SIG-M5 (cell line): ENCODE measurements at regions not wholly inside any gene's neighbourhood (a gene's known extent, or its start where the extent isn't known, plus 50 kb on each side); places are given as distances from the start of the nearest gene placed in this dataset.

Experiments used
- DNase-seq: peaks from one replicate; lab custom pipeline; 2025; lab: John Stamatoyannopoulos, UW

DNA sequence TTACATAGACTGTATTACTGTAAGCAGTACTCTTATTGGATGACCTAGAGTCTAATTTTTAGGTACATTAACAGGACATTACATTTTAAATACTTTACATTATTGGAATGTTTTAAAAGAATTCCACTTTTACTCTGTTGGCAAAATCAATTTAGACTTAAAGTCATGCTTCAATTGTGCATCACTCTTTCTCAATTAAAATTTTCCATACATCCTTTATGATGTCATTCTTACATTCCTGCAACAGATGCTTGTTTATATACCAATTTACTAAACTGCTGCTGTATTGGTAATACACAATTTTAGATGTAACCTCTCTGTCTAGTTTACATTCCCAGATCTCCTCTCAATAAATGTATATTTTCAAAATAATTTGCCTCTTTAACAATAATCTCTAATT lies 440.1 kb downstream of the ZEB2 start:
- no peak for DNase-seq

DNA sequence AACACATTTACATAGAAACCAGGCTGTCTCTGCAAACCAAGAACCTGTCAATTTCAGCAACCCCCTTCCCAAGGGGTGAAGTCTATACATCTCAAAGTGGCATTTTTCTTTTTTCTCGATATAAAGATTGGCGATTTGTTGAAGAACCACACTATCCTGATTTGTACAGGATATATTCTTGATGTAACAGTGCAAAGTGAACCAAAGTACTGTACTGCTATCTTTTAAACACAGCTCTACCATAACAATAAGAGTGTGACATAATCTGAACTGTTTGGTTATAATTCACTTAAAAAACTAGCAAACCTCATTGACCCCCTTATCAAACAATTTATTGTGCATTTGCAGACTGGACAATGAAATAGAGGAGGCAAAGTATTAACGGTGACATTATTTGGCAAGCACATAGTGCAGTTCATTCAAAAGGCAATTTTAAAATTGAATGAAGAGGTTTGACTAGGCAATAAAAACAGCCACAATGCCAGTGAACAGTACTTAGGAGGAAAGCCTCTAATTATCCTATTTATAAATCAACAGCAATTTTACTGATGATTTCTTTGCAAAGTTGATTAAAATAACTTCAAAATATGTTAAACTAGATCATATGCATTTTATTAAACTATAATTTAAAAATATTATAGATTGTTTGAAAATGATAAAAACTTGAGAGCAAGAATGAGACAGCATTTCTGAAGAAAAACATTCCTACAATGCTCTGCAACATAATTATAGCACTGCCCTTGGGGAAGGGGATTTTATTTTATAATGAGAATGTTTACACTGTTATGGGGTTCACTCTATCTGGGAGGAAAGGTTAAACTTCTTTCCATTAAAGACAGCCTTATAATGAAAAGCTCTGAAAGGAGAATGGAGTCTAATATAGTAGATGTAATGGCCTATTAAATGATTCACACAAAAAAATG lies 440.9 kb downstream of the ZEB2 start:
- DNase-seq = no peak

- DNase-seq = no peak
Measured at GRCh38 chr2:144078106-144078505, 441.8 kb downstream of the ZEB2 start.

GRCh38 chr2:144074450-144074849 lies 445.5 kb downstream of the ZEB2 start:
- DNase-seq = no peak

- DNase-seq = no peak
Measured at GRCh38 chr2:144071461-144071860, 448.5 kb downstream of the ZEB2 start.

GRCh38 chr2:144067506-144067905 lies 452.4 kb downstream of the ZEB2 start:
- no peak for DNase-seq

DNA sequence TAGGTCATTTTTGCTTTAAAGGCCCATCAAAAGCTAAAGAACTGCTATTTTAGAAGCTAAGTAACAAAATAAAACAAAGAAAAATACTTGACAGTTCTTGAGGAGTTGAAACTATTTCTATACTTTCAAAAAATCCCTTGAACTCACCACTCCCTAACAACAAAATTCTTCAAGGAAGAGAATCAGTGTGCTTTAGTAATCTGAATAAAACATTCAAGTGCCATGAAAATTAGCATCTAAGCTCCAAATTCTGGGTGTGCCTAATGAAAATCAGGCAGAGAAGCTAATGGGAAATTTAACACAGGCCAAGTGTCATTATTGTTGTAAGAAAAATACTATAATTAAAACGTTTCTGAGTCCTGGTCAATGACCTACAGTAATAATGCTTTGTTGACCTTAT lies 456.3 kb downstream of the ZEB2 start:
- DNase-seq = no peak

DNA sequence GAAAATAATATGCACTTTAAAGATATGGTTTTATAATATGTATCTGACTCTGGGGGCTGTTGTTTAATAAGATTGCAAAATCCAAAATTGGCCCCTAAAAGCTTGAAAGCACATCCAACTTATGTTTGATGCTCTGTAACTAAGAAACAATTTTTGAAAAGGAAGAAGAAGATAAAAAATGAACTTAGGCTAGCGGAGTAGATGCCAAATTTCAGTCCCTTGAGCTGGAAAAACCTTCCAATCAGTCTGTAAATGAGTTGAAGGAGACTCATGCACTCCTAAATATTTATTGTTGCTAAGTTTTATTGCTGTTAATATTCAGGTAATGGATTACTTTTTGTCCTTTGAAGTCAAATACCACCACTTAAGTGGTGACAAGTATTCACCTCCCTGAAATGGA lies 465.0 kb downstream of the ZEB2 start:
- DNase-seq = no peak

- DNase-seq = no peak
Measured at GRCh38 chr2:144052083-144052482, 467.8 kb downstream of the ZEB2 start.

GRCh38 chr2:144049137-144049536 lies 470.8 kb downstream of the ZEB2 start:
- no peak for DNase-seq

DNA sequence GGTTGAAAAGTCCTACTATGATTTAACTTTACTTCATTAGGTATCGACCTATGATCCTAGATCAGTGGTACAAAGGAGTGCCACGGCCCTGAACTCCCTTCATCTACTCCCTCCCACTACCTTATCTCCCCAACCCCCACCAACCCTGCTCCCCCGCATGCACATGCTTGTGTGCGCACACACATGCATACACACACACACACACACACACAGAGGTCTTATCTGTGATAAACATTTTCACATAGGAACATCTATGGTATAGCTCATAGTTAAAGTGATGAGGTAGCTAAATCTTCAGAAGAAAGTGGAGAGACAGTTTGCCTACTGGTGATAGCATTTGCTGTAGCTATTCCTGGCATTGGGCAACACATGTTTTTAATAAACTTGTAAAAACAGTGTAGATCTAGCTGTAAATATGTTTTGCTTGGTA lies 471.3 kb downstream of the ZEB2 start:
- no peak for DNase-seq

DNA sequence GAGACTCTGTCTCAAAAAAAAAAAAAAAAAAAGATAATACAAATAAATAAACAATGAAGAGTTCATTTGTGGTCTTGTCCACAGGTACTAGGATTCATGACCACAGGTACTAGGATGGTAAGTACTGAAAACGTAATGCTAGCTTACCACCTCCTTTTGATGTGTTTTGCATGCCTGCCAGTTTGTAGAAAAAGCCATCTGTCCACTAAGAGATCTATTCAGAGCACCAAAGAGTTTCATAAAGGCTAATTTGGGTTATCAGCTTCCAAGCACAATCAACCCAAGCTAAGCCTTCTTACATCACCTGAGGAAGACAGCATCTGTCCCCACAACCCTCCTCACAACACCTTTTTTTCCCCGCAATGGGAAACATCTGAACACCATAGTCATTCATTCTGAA lies 477.2 kb downstream of the ZEB2 start:
- DNase-seq = no peak

DNA sequence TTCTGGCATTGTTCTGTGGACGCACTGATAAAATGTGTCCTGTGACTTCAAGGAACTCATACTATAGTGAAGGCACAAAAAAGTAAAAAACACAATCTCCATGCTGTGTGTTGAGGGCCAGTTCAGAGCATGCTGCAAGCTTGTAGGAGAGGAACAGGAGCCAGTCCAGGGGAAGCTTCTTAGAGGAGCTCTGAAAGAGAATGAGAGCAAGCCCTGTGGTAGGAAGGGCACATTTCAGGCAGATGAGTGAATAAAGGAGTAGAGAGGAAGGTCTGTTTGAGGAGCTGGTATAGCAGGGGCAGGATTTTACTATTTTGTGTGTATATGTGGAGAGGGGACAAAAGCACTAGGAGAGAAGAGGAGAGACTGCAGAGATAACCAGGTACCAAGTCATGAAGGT lies 478.3 kb downstream of the ZEB2 start:
- no peak for DNase-seq

GRCh38 chr2:144040834-144041233 lies 479.1 kb downstream of the ZEB2 start:
- DNase-seq = no peak

- DNase-seq = no peak
Measured at GRCh38 chr2:144032566-144032965, 487.4 kb downstream of the ZEB2 start.

DNA sequence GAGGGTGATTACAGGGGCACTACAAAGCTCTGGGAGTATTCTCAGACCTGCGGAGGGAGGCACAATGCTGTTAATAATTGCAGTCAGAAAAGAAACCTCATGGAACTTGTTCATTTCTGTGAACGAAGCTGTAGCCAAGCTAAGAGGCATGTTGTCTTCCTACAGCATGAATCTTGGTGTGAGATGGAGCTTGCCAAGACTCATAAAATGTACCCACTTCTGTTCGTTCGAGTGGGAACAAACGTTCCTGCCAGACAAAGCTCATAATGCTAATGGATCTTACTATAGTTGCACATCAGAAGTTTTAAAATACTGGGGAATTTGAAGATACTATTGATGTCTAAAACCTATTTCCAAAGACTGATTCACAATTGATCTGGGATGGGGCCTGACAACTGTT lies 489.1 kb downstream of the ZEB2 start:
- DNase-seq = no peak

GRCh38 chr2:144027593-144027992 lies 492.3 kb downstream of the ZEB2 start:
- no peak for DNase-seq

GRCh38 chr2:144026753-144027152 lies 493.2 kb downstream of the ZEB2 start:
- DNase-seq = no peak

DNA sequence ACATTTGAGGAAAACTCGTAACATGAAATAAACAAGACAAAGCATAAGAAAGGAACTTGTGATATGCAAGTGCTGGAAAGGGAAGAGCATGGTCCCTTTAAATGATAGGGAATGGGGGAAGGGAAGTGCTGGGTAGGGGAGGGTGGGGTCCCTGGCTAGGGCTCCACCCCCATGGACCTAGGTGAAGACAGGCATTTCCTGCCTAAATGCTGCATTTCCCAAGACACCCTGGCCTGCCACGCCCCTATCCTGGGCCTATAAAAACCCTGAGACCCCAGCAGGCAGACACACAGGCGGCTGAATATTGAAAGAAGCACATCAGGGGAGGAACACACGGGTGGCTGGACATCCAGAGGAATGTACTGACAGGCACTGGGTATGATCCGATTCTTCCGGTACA lies 499.9 kb downstream of the ZEB2 start:
- no peak for DNase-seq

GRCh38 chr2:144015655-144016245 lies 504.2 kb downstream of the ZEB2 start:
- DNase-seq = no peak

- no peak for DNase-seq
Measured at GRCh38 chr2:144015036-144015435, 504.9 kb downstream of the ZEB2 start.

DNA sequence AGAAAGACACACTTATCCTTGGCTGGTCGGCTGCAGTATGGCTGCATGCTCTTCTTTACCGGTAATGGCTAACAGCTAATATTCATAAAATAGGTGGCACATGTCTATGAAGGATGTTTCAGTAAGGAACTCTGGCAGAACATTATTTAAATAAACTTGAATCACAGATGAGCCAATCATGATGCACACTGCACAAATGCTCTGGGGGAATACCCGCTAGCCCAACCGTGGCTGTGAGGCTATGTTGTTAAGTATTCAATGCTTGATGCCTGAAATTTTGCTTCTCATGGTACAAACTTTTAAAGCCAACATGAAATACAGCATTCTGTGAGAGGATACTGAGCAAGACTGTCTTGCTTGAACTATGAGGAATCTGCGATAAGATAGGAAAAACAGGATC lies 505.8 kb downstream of the ZEB2 start:
- DNase-seq = no peak

DNA sequence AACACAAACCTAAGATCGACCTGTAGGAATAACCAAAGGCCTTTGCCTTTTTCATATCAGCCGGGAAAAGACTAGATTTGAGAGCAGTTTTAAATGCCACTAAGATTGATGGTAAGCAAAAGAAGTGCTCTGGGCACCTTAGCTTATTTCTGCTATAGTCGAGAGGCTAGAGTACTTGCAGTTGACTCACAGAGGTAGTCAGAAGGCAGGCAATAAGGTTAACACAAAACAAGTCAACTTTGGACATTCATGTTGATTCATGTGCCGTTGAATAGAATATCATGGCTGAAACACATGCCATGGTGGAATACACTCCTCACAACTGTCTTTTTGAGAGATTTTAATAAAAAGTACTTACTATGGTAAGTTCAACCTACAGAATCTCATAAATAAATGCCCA lies 507.6 kb downstream of the ZEB2 start:
- DNase-seq = no peak

GRCh38 chr2:144011553-144011952 lies 508.4 kb downstream of the ZEB2 start:
- no peak for DNase-seq
